ENCODE measurements at regions not wholly inside any gene's neighbourhood (a gene's known extent, or its start where the extent isn't known, plus 50 kb on each side); places are given as distances from the start of the nearest gene placed in this dataset.

- H3K4me3 ChIP-seq (ENCODE audit: low read length) = no peak overlapping the region
- DNase-seq (ENCODE audit: low read depth, low spot score) = no peak
Observed at GRCh38 chr1:82464362-82465001, 663.7 kb downstream of the ADGRL2 start.

GRCh38 chr1:82463951-82464350 is 663.2 kb downstream of the ADGRL2 start:
- no peak overlapping the region for H3K4me3 ChIP-seq (ENCODE audit: low read length)
- no peak for DNase-seq (ENCODE audit: low read depth, low spot score)

GRCh38 chr1:82462366-82462765 is 661.6 kb downstream of the ADGRL2 start:
- H3K4me3 ChIP-seq (ENCODE audit: low read length) = no peak overlapping the region
- no peak for DNase-seq (ENCODE audit: low read depth, low spot score)

- no peak overlapping the region for H3K4me3 ChIP-seq (ENCODE audit: low read length)
- no peak for DNase-seq (ENCODE audit: low read depth, low spot score)
Observed at GRCh38 chr1:82455342-82455741, 654.6 kb downstream of the ADGRL2 start.

GRCh38 chr1:82454431-82454830 is 653.7 kb downstream of the ADGRL2 start:
- DNase-seq (ENCODE audit: low read depth, low spot score) = no peak
- H3K4me3 ChIP-seq (ENCODE audit: low read length) = no peak overlapping the region

- DNase-seq (ENCODE audit: low read depth, low spot score) = no peak
- no peak overlapping the region for H3K4me3 ChIP-seq (ENCODE audit: low read length)
Observed at GRCh38 chr1:82453511-82454185, 652.9 kb downstream of the ADGRL2 start.

GRCh38 chr1:82452096-82452495 is 651.4 kb downstream of the ADGRL2 start:
- DNase-seq (ENCODE audit: low read depth, low spot score) = no peak
- no peak overlapping the region for H3K4me3 ChIP-seq (ENCODE audit: low read length)

- DNase-seq (ENCODE audit: low read depth, low spot score) = no peak
- no peak overlapping the region for H3K4me3 ChIP-seq (ENCODE audit: low read length)
Observed at GRCh38 chr1:82451191-82451590, 650.5 kb downstream of the ADGRL2 start.

GRCh38 chr1:82449506-82450057 is 648.8 kb downstream of the ADGRL2 start:
- no peak for DNase-seq (ENCODE audit: low read depth, low spot score)

GRCh38 chr1:82446955-82447354 is 646.2 kb downstream of the ADGRL2 start:
- H3K4me3 ChIP-seq (ENCODE audit: low read length) = no peak overlapping the region
- no peak for DNase-seq (ENCODE audit: low read depth, low spot score)

More at GRCh38 chr1:82449506-82450057, 648.8 kb downstream of the ADGRL2 start:
- no peak overlapping the region for H3K4me3 ChIP-seq (ENCODE audit: low read length)

GRCh38 chr1:82446236-82446635 is 645.5 kb downstream of the ADGRL2 start:
- H3K4me3 ChIP-seq (ENCODE audit: low read length) = no peak overlapping the region
- no peak for DNase-seq (ENCODE audit: low read depth, low spot score)

GRCh38 chr1:82445827-82446226 is 645.1 kb downstream of the ADGRL2 start:
- no peak for DNase-seq (ENCODE audit: low read depth, low spot score)
- H3K4me3 ChIP-seq (ENCODE audit: low read length) = no peak overlapping the region

- DNase-seq (ENCODE audit: low read depth, low spot score) = no peak
- H3K4me3 ChIP-seq (ENCODE audit: low read length) = no peak overlapping the region
Observed at GRCh38 chr1:82445132-82445531, 644.4 kb downstream of the ADGRL2 start.

GRCh38 chr1:82441402-82441801 is 640.7 kb downstream of the ADGRL2 start:
- no peak for DNase-seq (ENCODE audit: low read depth, low spot score)

GRCh38 chr1:82423174-82423815 is 622.6 kb downstream of the ADGRL2 start:
- no peak for DNase-seq (ENCODE audit: low read depth, low spot score)
- no peak overlapping the region for H3K4me3 ChIP-seq (ENCODE audit: low read length)

More at GRCh38 chr1:82441402-82441801, 640.7 kb downstream of the ADGRL2 start:
- no peak overlapping the region for H3K4me3 ChIP-seq (ENCODE audit: low read length)

GRCh38 chr1:82421782-82422181 is 621.0 kb downstream of the ADGRL2 start:
- no peak for DNase-seq (ENCODE audit: low read depth, low spot score)
- no peak overlapping the region for H3K4me3 ChIP-seq (ENCODE audit: low read length)

GRCh38 chr1:82420584-82420983 is 619.9 kb downstream of the ADGRL2 start:
- DNase-seq (ENCODE audit: low read depth, low spot score) = no peak
- no peak overlapping the region for H3K4me3 ChIP-seq (ENCODE audit: low read length)

GRCh38 chr1:82411605-82412004 is 610.9 kb downstream of the ADGRL2 start:
- no peak overlapping the region for H3K4me3 ChIP-seq (ENCODE audit: low read length)
- DNase-seq (ENCODE audit: low read depth, low spot score) = no peak

- no peak overlapping the region for H3K4me3 ChIP-seq (ENCODE audit: low read length)
- no peak for DNase-seq (ENCODE audit: low read depth, low spot score)
Observed at GRCh38 chr1:82405333-82405732, 604.6 kb downstream of the ADGRL2 start.

GRCh38 chr1:82401116-82401515 is 600.4 kb downstream of the ADGRL2 start:
- no peak for DNase-seq (ENCODE audit: low read depth, low spot score)
- no peak overlapping the region for H3K4me3 ChIP-seq (ENCODE audit: low read length)
